Keratinocyte (primary cell): ENCODE measurements at regions not wholly inside any gene's neighbourhood (a gene's known extent, or its start where the extent isn't known, plus 50 kb on each side); places are given as distances from the start of the nearest gene placed in this dataset.

Experiments used
- CTCF ChIP-seq, 3 experiments: IDR thresholded peaks in 1 of 3; conservative IDR thresholded peaks in 1 of 3; optimal IDR thresholded peaks in 1 of 3; 2 replicates in 2 of 3; 3 replicates in 1 of 3; pipeline versions ENCODE3 to v1.5.1; 2011; ENCODE audit warnings: low read length in 3 of 3, mild to moderate bottlenecking in 3 of 3, moderate library complexity in 2 of 3, control low read depth in 1 of 3, inconsistent platforms in 1 of 3; ENCODE audit not compliant: insufficient read depth in 2 of 3; ENCODE audit errors: extremely low read depth in 1 of 3
- EZH2 ChIP-seq: IDR thresholded peaks from one replicate; pipeline ENCODE4 v1.6.1; 2012; ENCODE audit warnings: inconsistent platforms, mild to moderate bottlenecking, low read length, moderate library complexity

GRCh38 chr3:65029130-65029529 is 341.3 kb upstream of the ADAMTS9 start:
- TF ChIP-seq EZH2 (no peak), CTCF (optimal IDR thresholded peaks at IDR 0.05 in 1 of 3, IDR thresholded peaks at IDR 0.05 in 1 of 3, conservative IDR thresholded peaks at IDR 0.05 in 1 of 3; ENCODE audit: extremely low read depth in 1 of 3, insufficient read depth in 2 of 3, low read length in 3 of 3) (no peak)
